Psoas muscle (tissue), 7 donors: ENCODE measurements at regions not wholly inside any gene's neighbourhood (a gene's known extent, or its start where the extent isn't known, plus 50 kb on each side); places are given as distances from the start of the nearest gene placed in this dataset.

Experiments used
- ATAC-seq, 4 donors: fragments of 200-7000 bp; cut with Tn5 transposase; one replicate each; pipeline ENCODE4 v1.9.1; 2020; ENCODE audit warnings: moderate library complexity in 3 of 4, mild to moderate bottlenecking in 2 of 4
- DNase-seq, 2 donors: peaks; one replicate each; pipeline ENCODE4 v3.0.0-alpha.2; 2020
- H3K27ac ChIP-seq: fragments of 200-600 bp; one replicate; pipeline ENCODE4 v1.8.0; 2022
- H3K27me3 ChIP-seq, 3 donors: fragments of 200-600 bp in 1 of 3; one replicate each; pipeline versions ENCODE4 v1.6.1 to v1.8.0; 2013 to 2022; ENCODE audit warnings: low read length in 2 of 3, mild to moderate bottlenecking in 2 of 3, moderate library complexity in 1 of 3; ENCODE audit not compliant: insufficient read depth in 3 of 3
- H3K36me3 ChIP-seq, 2 donors: fragments of 200-600 bp in 1 of 2; one replicate each; pipeline versions ENCODE4 v1.6.1 to v1.8.0; 2013 to 2022; ENCODE audit warnings: low read depth in 1 of 2, mild to moderate bottlenecking in 1 of 2, moderate library complexity in 1 of 2; ENCODE audit not compliant: insufficient read depth in 1 of 2
- H3K4me1 ChIP-seq: fragments of 200-600 bp; one replicate; pipeline ENCODE4 v1.8.0; 2022
- H3K4me3 ChIP-seq: fragments of 200-600 bp; one replicate; pipeline ENCODE4 v1.8.0; 2022; ENCODE audit warnings: mild to moderate bottlenecking
- H3K9me3 ChIP-seq: fragments of 200-600 bp; one replicate; pipeline ENCODE4 v1.8.0; 2022
- WGBS, 3 donors: extraction: QIAGEN DNeasy Blood & Tissue Kit; methylation state at CpG; one replicate each; pipeline versions ENCODE4 v1.1.6 to v1.1.7; 2013; 5-methylcytosine and 5-hydroxymethylcytosine counted together
- intact Hi-C, 2 donors: fragments of 100-400 bp; cut with DNase I; formaldehyde crosslinking; loops; one replicate each; pipeline versions ENCODE4 v1.11.0 to v1.14.2; 2022
- TF ChIP-seq, protein P1 (sequence below): fragments of 200-600 bp; IDR thresholded peaks from one replicate; pipeline ENCODE4 v1.8.0; 2022; ENCODE audit warnings: antibody characterized with exemption
- donor health status: healthy with polysubstance abuse.
- donor health status: DM: no; HTN: no; CAD: no; lungs with moderate emphysema.
- donor health status: Bipolar disorder and iron deficiency.
- donor health status: healthy.
- donor health status: DM: yes; HTN: yes; CAD: no.
- donor health status: DM: no; HTN: no; CAD: no.
- donor health status: DM: yes; HTN: yes; CAD: no.

DNA sequence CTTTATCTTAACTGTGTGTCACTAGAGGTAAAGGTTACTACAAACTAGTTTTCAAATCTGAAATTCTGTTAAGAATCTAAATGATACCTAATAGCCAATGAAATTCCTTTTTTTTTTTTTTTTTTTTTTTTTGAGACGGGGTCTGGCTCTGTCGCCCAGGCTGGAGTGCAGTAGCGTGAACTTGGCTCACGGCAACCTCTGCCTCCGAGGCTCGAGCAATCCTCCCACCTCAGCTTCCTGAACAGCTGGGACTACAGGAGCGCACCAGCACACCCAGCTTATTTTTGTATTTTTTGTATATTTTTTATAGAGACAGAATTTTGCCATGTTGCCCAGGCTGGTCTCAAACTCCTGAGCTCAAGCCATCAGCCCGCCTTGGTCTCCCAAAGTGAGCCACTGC is 160.3 kb upstream of the NEBL start:
- intact Hi-C loops: no loop called here
- ATAC-seq: no peak
- Histone ChIP-seq H3K27me3 (peaks cover 0 to 4% (median 0%) of the 10 kb centered on the region in 3 donors), H3K4me1 (no peaks in the 10 kb centered on the region), H3K27ac (no peak overlapping the region), H3K4me3 (no peak overlapping the region), H3K36me3 (no peaks in the 10 kb centered on the region), H3K9me3 (peaks cover 8% of the 10 kb centered on the region)
- 56 to 73% (median 59%) methylated on average over 5 to 8 of the region's 8 CpGs for WGBS, 3 donors
- TF ChIP-seq, protein P1, sequence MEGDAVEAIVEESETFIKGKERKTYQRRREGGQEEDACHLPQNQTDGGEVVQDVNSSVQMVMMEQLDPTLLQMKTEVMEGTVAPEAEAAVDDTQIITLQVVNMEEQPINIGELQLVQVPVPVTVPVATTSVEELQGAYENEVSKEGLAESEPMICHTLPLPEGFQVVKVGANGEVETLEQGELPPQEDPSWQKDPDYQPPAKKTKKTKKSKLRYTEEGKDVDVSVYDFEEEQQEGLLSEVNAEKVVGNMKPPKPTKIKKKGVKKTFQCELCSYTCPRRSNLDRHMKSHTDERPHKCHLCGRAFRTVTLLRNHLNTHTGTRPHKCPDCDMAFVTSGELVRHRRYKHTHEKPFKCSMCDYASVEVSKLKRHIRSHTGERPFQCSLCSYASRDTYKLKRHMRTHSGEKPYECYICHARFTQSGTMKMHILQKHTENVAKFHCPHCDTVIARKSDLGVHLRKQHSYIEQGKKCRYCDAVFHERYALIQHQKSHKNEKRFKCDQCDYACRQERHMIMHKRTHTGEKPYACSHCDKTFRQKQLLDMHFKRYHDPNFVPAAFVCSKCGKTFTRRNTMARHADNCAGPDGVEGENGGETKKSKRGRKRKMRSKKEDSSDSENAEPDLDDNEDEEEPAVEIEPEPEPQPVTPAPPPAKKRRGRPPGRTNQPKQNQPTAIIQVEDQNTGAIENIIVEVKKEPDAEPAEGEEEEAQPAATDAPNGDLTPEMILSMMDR: no peak
- DNase-seq: no peak

DNA sequence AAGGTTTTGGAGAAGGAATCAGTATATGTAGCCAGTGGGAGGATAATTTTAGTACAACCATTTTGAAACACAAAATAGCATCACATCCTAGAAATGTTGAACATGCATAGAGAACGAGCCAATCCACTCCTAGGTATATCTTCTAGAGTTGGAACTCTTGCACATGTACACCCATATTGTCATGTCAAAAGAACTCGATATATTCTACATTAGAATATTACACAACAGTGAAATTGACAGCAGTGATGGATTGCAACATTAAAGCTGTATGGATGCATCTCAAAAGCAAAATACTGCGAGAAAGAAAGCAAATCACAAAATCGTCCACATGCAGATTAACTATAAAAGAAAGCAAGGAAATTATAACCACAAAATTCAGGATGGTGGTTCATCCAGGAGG is 159.3 kb upstream of the NEBL start:
- Histone ChIP-seq H3K9me3 (peaks cover 14% of the 10 kb centered on the region), H3K4me1 (no peaks in the 10 kb centered on the region), H3K4me3 (no peak overlapping the region), H3K27ac (no peak overlapping the region), H3K27me3 (peaks cover 0 to 4% (median 0%) of the 10 kb centered on the region in 3 donors), H3K36me3 (no peaks in the 10 kb centered on the region)
- intact Hi-C loops: no loop called here
- ATAC-seq: no peak
- WGBS, 3 donors: 64 to 80% (median 72%) methylated on average over 4 of the region's 4 CpGs
- TF ChIP-seq, protein P1: no peak
- no peak for DNase-seq

DNA sequence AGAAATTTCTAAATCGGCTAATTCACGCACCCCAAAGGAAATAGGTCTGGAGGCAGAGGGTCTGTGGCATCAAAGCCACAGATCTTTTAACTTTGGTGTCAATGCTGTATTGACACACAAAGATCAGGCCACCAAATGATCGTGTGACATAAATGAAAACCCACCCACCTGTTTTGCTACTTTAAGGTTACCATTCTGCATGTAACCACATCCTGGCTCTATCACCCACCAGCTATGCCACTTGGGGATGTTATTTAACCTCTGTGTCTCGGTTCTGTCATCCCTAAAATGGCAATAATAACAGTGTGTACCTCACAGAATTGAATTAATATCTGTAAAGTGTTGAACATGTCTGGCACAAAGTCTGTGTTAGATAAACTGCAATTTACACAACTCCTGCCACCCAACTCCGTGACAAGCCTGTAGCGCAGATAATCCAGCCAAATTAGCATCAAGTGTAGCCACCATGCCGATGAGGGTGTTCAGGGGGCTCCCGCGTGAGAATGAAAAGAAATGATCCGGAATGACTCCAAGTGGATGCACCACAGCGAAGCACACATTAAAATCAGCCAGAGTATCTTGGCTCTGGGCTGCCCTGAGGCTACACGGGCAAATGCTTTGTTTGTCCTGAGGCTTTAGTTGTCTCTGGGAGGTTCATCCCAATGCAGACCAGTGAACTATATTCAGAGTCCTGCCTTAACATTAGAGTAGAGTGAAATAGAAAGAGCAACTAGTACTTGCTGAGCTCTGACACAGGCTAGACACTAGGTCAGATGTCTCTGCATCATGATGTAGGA is 158.4 kb upstream of the NEBL start:
- intact Hi-C loops: no loop called here
- Histone ChIP-seq H3K27ac (no peak overlapping the region), H3K9me3 (peaks cover 14% of the 10 kb centered on the region), H3K36me3 (no peaks in the 10 kb centered on the region), H3K4me1 (no peaks in the 10 kb centered on the region), H3K27me3 (peaks cover 0 to 4% (median 0%) of the 10 kb centered on the region in 3 donors), H3K4me3 (no peak overlapping the region)
- TF ChIP-seq, protein P1: no peak
- 49 to 61% (median 59%) methylated on average over 12 of the region's 12 CpGs for WGBS, 3 donors
- ATAC-seq: no peak
- no peak for DNase-seq

DNA sequence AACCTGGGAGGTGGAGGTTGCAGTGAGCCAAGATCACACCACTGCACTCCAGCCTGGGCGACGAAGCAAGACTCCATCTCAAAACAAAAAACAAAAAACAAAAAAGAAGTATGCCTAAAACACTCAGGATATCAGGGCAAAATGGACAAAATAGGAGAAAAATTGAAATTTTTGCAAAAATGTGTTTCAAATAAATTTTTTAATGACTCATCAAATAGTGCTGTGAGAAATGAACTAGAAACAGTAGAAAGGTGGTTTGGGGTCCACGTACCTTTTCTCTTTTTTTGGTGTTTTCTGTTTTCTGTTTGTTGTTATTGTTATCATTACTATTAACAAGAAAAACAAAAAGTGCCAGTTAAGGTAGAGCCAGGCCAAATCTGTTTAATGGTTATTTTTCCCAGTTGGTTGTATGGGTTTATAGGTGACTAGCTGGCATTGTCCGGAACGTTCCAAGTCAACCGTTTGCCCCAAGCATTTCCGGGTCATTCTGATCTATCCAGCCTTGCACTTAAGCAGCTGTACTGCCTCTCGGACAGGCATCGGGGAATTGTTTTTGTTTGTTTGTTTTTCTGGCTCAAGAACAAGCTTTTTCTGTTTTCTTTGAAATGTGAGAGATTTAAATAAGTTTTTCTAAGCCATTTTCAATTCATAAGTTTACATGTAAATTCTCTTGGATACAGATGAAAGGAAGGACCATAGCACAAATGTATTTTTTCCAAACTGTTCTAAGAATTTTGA is 157.0 kb upstream of the NEBL start:
- H3K27me3 ChIP-seq: peaks cover 0 to 4% (median 0%) of the 10 kb centered on the region in 3 donors
- H3K4me3 ChIP-seq: no peak overlapping the region
- DNase-seq (no peak), ATAC-seq (no peak)
- intact Hi-C loops: no loop called here
- TF ChIP-seq, protein P1: no peak
- no peak overlapping the region for H3K27ac ChIP-seq
- H3K4me1 ChIP-seq: no peaks in the 10 kb centered on the region
- no peaks in the 10 kb centered on the region for H3K36me3 ChIP-seq
- 75 to 80% (median 77%) methylated on average over 9 of the region's 9 CpGs for WGBS, 3 donors
- peaks cover 14% of the 10 kb centered on the region for H3K9me3 ChIP-seq
